ENCODE measurements at regions not wholly inside any gene's neighbourhood (a gene's known extent, or its start where the extent isn't known, plus 50 kb on each side); places are given as distances from the start of the nearest gene placed in this dataset.

DNA sequence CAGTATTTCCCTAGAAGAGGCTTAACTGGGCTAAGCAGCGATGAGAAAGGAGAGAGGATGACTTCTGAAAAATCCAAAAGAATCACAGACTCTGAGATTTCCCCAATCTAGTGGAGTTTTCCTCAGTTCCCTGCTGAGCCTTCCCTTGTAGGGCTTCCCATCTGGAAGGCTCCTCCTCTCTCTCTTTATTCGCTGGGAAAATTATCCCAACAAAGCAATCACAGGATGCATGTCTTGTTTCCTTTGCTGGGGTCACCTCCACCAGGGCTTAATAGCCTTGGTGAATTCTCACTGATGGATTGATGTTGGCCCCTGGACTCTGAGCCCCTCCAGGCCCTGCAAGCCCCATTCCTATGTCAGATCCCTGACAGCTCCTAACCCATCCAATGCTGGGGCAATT lies 69.8 kb upstream of the MAFB start:
- TF ChIP-seq, protein P1, sequence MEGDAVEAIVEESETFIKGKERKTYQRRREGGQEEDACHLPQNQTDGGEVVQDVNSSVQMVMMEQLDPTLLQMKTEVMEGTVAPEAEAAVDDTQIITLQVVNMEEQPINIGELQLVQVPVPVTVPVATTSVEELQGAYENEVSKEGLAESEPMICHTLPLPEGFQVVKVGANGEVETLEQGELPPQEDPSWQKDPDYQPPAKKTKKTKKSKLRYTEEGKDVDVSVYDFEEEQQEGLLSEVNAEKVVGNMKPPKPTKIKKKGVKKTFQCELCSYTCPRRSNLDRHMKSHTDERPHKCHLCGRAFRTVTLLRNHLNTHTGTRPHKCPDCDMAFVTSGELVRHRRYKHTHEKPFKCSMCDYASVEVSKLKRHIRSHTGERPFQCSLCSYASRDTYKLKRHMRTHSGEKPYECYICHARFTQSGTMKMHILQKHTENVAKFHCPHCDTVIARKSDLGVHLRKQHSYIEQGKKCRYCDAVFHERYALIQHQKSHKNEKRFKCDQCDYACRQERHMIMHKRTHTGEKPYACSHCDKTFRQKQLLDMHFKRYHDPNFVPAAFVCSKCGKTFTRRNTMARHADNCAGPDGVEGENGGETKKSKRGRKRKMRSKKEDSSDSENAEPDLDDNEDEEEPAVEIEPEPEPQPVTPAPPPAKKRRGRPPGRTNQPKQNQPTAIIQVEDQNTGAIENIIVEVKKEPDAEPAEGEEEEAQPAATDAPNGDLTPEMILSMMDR (conservative IDR thresholded peaks at IDR 0.05; ENCODE audit: low read length), result no peak
- no peak for DNase-seq (ENCODE audit: low read depth)
- H3K4me3 ChIP-seq (ENCODE audit: low read length), result no peak overlapping the region

DNA sequence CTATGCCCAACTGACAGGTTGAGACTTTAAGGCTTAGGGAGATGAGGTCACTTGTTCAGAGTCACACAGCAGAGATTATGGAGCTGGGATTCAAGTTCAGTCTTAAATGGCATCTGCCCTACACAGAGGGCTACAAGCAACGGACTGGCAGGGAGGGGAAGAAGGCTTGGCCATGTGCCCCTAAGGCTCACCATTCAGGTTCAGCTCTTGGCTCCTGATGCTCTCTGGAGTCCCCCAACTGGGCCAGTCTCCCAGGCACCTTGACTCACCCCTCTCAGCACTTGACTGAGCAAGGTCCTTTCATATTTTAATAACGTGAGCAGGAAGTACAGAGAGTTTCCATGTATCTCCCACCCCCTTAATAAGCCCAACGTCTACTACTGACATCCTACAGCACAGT lies 71.4 kb upstream of the MAFB start:
- no peak overlapping the region for H3K4me3 ChIP-seq (ENCODE audit: low read length)
- DNase-seq (ENCODE audit: low read depth), result no peak
- TF ChIP-seq, protein P1 (conservative IDR thresholded peaks at IDR 0.05; ENCODE audit: low read length), result no peak

DNA sequence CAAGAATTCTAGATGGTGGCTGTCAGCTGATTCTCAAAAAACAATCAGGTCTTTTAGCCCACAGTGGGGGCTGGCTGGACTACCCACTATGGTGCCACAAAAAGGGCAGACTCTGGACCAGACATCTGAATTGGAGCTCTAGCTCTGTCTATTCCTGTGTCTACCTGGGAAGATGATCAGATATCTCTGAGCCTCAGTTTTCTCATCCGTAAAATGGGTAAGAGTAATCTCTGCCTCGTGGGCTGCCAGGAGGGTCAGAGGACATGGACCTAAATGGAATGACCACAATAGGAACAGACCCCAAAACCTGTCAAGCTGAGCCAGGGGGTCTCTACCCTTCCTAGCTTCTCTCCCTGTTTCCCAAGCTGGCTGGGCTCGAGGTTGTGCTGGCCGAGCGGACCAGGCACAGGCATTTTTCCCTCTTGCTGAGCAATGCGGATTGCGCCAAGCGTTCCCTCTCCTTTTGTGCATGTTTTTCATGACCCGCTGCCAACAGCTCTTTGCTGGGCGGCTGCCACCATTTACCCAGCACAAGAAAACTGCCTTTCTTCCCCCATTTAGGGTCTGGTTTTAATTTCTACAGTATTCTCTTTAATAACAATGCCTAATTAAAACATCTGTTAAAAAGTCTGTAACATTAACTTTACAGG lies 74.7 kb upstream of the MAFB start:
- peak; percentile 13 for DNase-seq (ENCODE audit: low read depth)
- no peak overlapping the region for H3K4me3 ChIP-seq (ENCODE audit: low read length)
- TF ChIP-seq, protein P1 (conservative IDR thresholded peaks at IDR 0.05; ENCODE audit: low read length), result no peak

DNA sequence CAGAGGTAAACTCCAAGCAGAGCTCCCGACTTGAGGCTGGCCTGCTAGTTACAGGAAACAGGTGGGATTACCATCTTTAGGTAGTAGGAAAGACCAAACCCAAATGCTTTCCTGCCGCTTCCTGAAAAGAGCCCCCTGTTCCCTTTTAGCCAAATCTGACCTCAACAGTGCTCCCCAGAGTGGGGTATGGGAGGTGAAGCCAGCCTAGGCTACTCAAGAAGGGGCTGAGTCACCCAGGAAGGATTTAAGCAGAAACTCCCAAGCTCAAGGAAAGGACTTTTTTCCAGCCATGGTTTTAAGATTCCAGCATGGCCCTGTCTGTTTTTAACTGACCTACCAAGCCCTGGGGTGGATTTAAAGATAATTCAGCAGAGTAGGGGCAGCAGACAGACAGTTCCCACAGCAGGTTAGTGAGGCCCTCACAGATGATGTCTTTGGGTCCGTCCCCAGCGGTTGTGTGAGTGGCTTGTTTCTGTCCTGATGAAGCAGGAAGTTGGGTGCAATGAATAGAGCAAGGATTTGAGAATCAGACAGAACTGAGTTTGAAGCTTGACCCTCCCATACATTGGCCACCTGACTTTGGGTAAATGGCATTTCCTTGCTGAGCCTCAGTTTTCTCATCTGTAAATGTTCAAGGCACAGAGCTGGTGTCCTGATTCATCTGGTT lies 76.9 kb upstream of the MAFB start:
- no peak for DNase-seq (ENCODE audit: low read depth)
- H3K4me3 ChIP-seq (ENCODE audit: low read length), result no peak overlapping the region

DNA sequence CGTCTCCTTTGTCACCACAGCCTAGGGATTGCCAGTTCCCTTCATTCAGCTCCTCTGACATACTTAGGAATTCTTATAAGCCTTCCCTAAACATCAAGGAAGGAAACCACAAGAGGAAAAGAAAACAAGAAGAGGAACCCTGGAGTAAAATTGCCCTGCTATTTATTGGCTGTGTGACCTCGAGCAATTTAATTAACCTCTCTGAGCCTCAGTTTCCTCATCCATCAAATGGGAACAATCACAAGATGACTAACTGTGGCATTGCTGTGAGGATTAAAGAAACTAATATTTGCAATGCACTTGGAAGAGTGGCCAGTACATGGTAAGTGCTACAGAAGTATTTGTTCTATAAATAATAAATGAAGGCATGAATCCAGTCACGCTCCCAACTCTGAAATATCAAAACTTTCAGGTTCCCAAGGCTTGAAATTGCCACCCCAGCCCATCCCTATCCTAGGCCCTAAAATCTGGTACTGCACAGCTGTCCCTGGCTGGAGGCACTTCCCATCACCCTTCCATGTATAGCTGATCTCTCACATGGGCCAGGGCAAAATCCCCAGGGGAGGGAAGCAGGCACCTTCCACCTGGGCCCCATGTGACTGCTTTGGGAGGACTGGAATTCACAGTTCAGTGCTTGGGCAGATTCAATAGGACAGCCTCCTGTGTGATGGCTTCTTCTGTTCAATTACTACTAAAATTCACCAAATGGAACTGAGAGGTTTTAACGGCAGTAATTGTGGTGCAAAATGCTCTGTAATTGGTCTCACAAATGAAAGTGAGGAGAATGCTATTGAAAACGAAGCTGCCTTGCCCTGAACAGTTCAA lies 78.0 kb upstream of the MAFB start:
- H3K4me3 ChIP-seq (ENCODE audit: low read length), result no peak overlapping the region
- DNase-seq (ENCODE audit: low read depth), result no peak
- TF ChIP-seq, protein P1 (conservative IDR thresholded peaks at IDR 0.05; ENCODE audit: low read length), result no peak

More for the DNA sequence above, 76.9 kb upstream of the MAFB start:
- TF ChIP-seq, protein P1 (conservative IDR thresholded peaks at IDR 0.05; ENCODE audit: low read length), result no peak

DNA sequence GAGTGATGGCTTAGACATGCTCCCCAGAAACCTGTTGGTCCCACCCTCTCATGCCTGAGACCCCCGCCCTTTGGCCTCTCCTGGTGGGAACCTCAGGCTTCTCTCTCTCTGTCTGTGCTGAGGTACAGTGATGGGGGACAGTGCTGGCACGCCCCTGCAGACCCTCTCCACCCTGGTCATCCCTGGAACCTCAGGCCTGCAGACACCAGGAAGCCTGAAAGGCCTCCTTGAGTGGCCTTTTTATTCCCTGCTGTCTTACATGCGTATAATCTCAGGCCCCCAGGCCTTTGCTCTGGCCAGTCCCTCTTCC lies 78.5 kb upstream of the MAFB start:
- H3K4me3 ChIP-seq (ENCODE audit: low read length), result no peak overlapping the region
- no peak for DNase-seq (ENCODE audit: low read depth)
- TF ChIP-seq, protein P1 (conservative IDR thresholded peaks at IDR 0.05; ENCODE audit: low read length), result no peak

All from AG10803 (cell line).